Colonic mucosa (tissue), 4 donors: ENCODE measurements at regions not wholly inside any gene's neighbourhood (a gene's known extent, or its start where the extent isn't known, plus 50 kb on each side); places are given as distances from the start of the nearest gene placed in this dataset.

Experiments used
- DNase-seq: peaks from one replicate; pipeline ENCODE4 v3.0.0-alpha.2; 2020
- H3K27ac ChIP-seq: fragments of 200-600 bp; one replicate; pipeline ENCODE4 v1.8.0; 2021
- H3K27me3 ChIP-seq: fragments of 200-600 bp; one replicate; pipeline ENCODE4 v1.8.0; 2021
- H3K36me3 ChIP-seq: fragments of 200-600 bp; one replicate; pipeline ENCODE4 v1.8.0; 2021
- H3K4me1 ChIP-seq: fragments of 200-600 bp; one replicate; pipeline ENCODE4 v1.8.0; 2021; ENCODE audit warnings: mild to moderate bottlenecking
- H3K4me3 ChIP-seq: fragments of 200-600 bp; one replicate; pipeline ENCODE4 v1.8.0; 2021
- H3K9ac ChIP-seq, 2 donors: one replicate each; pipeline ENCODE4 v1.7.0; 2013; ENCODE audit warnings: control low read depth in 2 of 2, low read depth in 2 of 2, low read length in 2 of 2
- H3K9me3 ChIP-seq: fragments of 200-600 bp; one replicate; pipeline ENCODE4 v1.8.0; 2021
- CTCF ChIP-seq: fragments of 200-600 bp; IDR thresholded peaks from one replicate; pipeline ENCODE4 v1.8.0; 2022; ENCODE audit warnings: antibody characterized with exemption, mild to moderate bottlenecking
- intact Hi-C: fragments of 100-400 bp; cut with DNase I; formaldehyde crosslinking; loops from one replicate; pipeline ENCODE4 v1.14.1; 2022
- donor health status: healthy.
- donor health status: DM: no; HTN: no; CAD: no.
- donor health status: DM: no; HTN: no; CAD: no.

- Histone ChIP-seq H3K9me3 (no peaks in the 10 kb centered on the region), H3K4me3 (no peak overlapping the region), H3K9ac (no peak overlapping the region), H3K4me1 (no peaks in the 10 kb centered on the region), H3K36me3 (no peaks in the 10 kb centered on the region), H3K27me3 (no peaks in the 10 kb centered on the region), H3K27ac (no peak overlapping the region)
- DNase-seq, result no peak
- intact Hi-C loops, result no loop called here
- TF ChIP-seq CTCF, result no peak
These were observed 211.5 kb upstream of the GCFC2 start for GRCh38 chr2:75922191-75922590.

- H3K27ac ChIP-seq, result no peak overlapping the region
- no peaks in the 10 kb centered on the region for H3K9me3 ChIP-seq
- no peaks in the 10 kb centered on the region for H3K27me3 ChIP-seq
- no peak for DNase-seq
- H3K4me1 ChIP-seq, result no peaks in the 10 kb centered on the region
- H3K36me3 ChIP-seq, result no peaks in the 10 kb centered on the region
- TF ChIP-seq CTCF, result no peak
- no peak overlapping the region for H3K4me3 ChIP-seq
- intact Hi-C loops, result no loop called here
- H3K9ac ChIP-seq, result no peak overlapping the region
These were observed 210.3 kb upstream of the GCFC2 start for GRCh38 chr2:75920859-75921551.

- no peaks in the 10 kb centered on the region for H3K36me3 ChIP-seq
- H3K4me1 ChIP-seq, result no peaks in the 10 kb centered on the region
- H3K4me3 ChIP-seq, result no peak overlapping the region
- H3K27ac ChIP-seq, result no peak overlapping the region
- no peak overlapping the region for H3K9ac ChIP-seq
- no peaks in the 10 kb centered on the region for H3K9me3 ChIP-seq
- intact Hi-C loops, result no loop called here
- DNase-seq, result no peak
- H3K27me3 ChIP-seq, result no peaks in the 10 kb centered on the region
- TF ChIP-seq CTCF, result no peak
These were observed 205.3 kb upstream of the GCFC2 start for GRCh38 chr2:75915851-75916634.

DNA sequence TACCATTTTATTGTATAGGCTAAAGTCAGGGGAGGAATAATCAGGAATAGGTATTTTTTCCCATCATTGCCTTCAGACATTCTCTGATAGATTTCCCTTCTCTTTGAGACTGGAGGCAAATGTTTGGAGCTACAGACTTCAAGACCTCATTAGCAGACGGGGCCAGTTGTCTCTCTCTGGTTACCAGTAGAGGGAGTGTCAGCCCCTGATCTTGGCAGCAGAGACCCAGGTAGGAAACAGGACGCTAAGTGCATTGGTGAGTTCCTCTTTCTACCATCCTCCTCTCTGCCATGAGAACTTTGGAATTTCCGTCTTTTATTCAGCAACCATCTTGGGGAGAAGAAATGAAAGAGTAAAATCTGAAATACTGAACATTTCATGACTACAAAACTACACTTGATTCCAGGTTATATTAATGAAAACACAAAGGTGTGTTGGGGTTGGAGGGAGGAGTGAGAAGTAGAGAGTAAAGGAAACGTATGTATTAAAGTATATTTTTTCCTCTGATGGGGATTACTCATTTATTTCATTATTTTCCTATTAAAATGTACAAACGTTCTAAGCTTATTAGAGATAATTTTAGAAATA is 186.2 kb upstream of the GCFC2 start:
- Histone ChIP-seq H3K9ac (no peak overlapping the region), H3K27ac (no peak overlapping the region), H3K36me3 (no peaks in the 10 kb centered on the region), H3K4me3 (no peak overlapping the region), H3K4me1 (no peaks in the 10 kb centered on the region), H3K27me3 (no peaks in the 10 kb centered on the region), H3K9me3 (no peaks in the 10 kb centered on the region)
- intact Hi-C loops, result no loop called here
- peak; percentile 15 for TF ChIP-seq CTCF
- DNase-seq, result peak; percentile 21

DNA sequence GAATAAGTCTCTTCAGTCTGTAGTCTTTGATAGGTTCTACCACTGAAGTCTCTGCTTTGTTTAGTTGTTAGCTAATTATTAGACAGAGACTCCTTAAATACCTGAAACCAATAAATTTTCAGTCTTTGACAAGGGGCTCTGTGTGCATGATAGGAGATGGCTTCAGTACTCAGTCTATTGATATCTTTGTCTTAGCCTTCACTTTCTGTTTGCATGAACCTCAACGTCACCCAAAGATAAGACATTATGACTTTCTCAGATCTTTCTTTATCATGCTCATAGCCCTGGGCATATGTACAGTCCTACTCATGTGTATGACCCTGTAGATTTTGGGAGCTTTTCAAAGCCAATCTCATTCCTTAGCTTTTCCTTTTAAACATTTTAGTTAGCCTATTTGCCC is 183.5 kb upstream of the GCFC2 start:
- Histone ChIP-seq H3K9ac (no peak overlapping the region), H3K27me3 (no peaks in the 10 kb centered on the region), H3K36me3 (no peaks in the 10 kb centered on the region), H3K4me1 (no peaks in the 10 kb centered on the region), H3K9me3 (no peaks in the 10 kb centered on the region), H3K4me3 (no peak overlapping the region), H3K27ac (no peak overlapping the region)
- DNase-seq, result no peak
- intact Hi-C loops, result no loop called here
- no peak for TF ChIP-seq CTCF
